ENCODE measurements at regions not wholly inside any gene's neighbourhood (a gene's known extent, or its start where the extent isn't known, plus 50 kb on each side); places are given as distances from the start of the nearest gene placed in this dataset.

- peaks cover 0 to 4% of the 10 kb centered on the region in 2 donors for H3K9me3 ChIP-seq (ENCODE audit: control insufficient read depth in 2 of 2, insufficient read depth in 1 of 2, low read length in 1 of 2)
- H3K27me3 ChIP-seq (ENCODE audit: control insufficient read depth in 2 of 2, insufficient read depth in 1 of 2, low read length in 1 of 2) = peaks cover 51 to 75% of the 10 kb centered on the region in 2 donors
- 85% methylated on average over 13 of the region's 13 CpGs for WGBS
- peaks cover 5 to 8% of the 10 kb centered on the region in 2 donors for H3K4me1 ChIP-seq (ENCODE audit: control insufficient read depth in 2 of 2, insufficient read depth in 2 of 2, low read length in 2 of 2)
- no peaks in the 10 kb centered on the region for H3K36me3 ChIP-seq (ENCODE audit: control insufficient read depth in 2 of 2, insufficient read depth in 2 of 2, low read length in 1 of 2)
- no peak for DNase-seq (ENCODE audit: low read depth in 6 of 9, low spot score in 9 of 9)
- no peak overlapping the region for H3K27ac ChIP-seq (ENCODE audit: low read depth in 1 of 2, low read length in 1 of 2)
- H3K4me3 ChIP-seq (ENCODE audit: low read length in 2 of 2) = no peak overlapping the region
Observed at GRCh38 chr13:99894105-99894839, 77.3 kb downstream of the ZIC5 start.

GRCh38 chr13:99893567-99893966 is 78.0 kb downstream of the ZIC5 start:
- H3K4me3 ChIP-seq (ENCODE audit: low read length in 2 of 2) = no peak overlapping the region

GRCh38 chr13:99892866-99893504 is 78.6 kb downstream of the ZIC5 start:
- peaks cover 5 to 8% of the 10 kb centered on the region in 2 donors for H3K4me1 ChIP-seq (ENCODE audit: control insufficient read depth in 2 of 2, insufficient read depth in 2 of 2, low read length in 2 of 2)

More at GRCh38 chr13:99893567-99893966, 78.0 kb downstream of the ZIC5 start:
- 90% methylated on average over 9 of the region's 9 CpGs for WGBS
- H3K4me1 ChIP-seq (ENCODE audit: control insufficient read depth in 2 of 2, insufficient read depth in 2 of 2, low read length in 2 of 2) = peaks cover 5 to 8% of the 10 kb centered on the region in 2 donors
- H3K36me3 ChIP-seq (ENCODE audit: control insufficient read depth in 2 of 2, insufficient read depth in 2 of 2, low read length in 1 of 2) = no peaks in the 10 kb centered on the region
- peaks cover 0 to 4% of the 10 kb centered on the region in 2 donors for H3K9me3 ChIP-seq (ENCODE audit: control insufficient read depth in 2 of 2, insufficient read depth in 1 of 2, low read length in 1 of 2)
- peaks cover 51 to 68% of the 10 kb centered on the region in 2 donors for H3K27me3 ChIP-seq (ENCODE audit: control insufficient read depth in 2 of 2, insufficient read depth in 1 of 2, low read length in 1 of 2)
- no peak overlapping the region for H3K27ac ChIP-seq (ENCODE audit: low read depth in 1 of 2, low read length in 1 of 2)
- no peak for DNase-seq (ENCODE audit: low read depth in 6 of 9, low spot score in 9 of 9)

GRCh38 chr13:99892196-99892613 is 79.4 kb downstream of the ZIC5 start:
- no peak for DNase-seq (ENCODE audit: low read depth in 6 of 9, low spot score in 9 of 9)
- WGBS = 94% methylated on average over 8 of the region's 8 CpGs
- no peak overlapping the region for H3K27ac ChIP-seq (ENCODE audit: low read depth in 1 of 2, low read length in 1 of 2)

More at GRCh38 chr13:99892866-99893504, 78.6 kb downstream of the ZIC5 start:
- Histone ChIP-seq H3K27ac (ENCODE audit: low read depth in 1 of 2, low read length in 1 of 2) (no peak overlapping the region), H3K36me3 (ENCODE audit: control insufficient read depth in 2 of 2, insufficient read depth in 2 of 2, low read length in 1 of 2) (no peaks in the 10 kb centered on the region), H3K27me3 (ENCODE audit: control insufficient read depth in 2 of 2, insufficient read depth in 1 of 2, low read length in 1 of 2) (peaks cover 47 to 62% of the 10 kb centered on the region in 2 donors), H3K4me3 (ENCODE audit: low read length in 2 of 2) (no peak overlapping the region), H3K9me3 (ENCODE audit: control insufficient read depth in 2 of 2, insufficient read depth in 1 of 2, low read length in 1 of 2) (peaks cover 0 to 4% of the 10 kb centered on the region in 2 donors)
- DNase-seq (ENCODE audit: low read depth in 6 of 9, low spot score in 9 of 9) = no peak
- WGBS = 94% methylated on average over 17 of the region's 17 CpGs

GRCh38 chr13:99886706-99887105 is 84.9 kb downstream of the ZIC5 start:
- Histone ChIP-seq H3K36me3 (ENCODE audit: control insufficient read depth in 2 of 2, insufficient read depth in 2 of 2, low read length in 1 of 2) (no peaks in the 10 kb centered on the region), H3K9me3 (ENCODE audit: control insufficient read depth in 2 of 2, insufficient read depth in 1 of 2, low read length in 1 of 2) (no peaks in the 10 kb centered on the region), H3K4me1 (ENCODE audit: control insufficient read depth in 2 of 2, insufficient read depth in 2 of 2, low read length in 2 of 2) (no peaks in the 10 kb centered on the region), H3K27me3 (ENCODE audit: control insufficient read depth in 2 of 2, insufficient read depth in 1 of 2, low read length in 1 of 2) (peaks cover 0 to 2% of the 10 kb centered on the region in 2 donors), H3K27ac (ENCODE audit: low read depth in 1 of 2, low read length in 1 of 2) (no peak overlapping the region), H3K4me3 (ENCODE audit: low read length in 2 of 2) (no peak overlapping the region)
- 97% methylated on average over 4 of the region's 4 CpGs for WGBS
- no peak for DNase-seq (ENCODE audit: low read depth in 6 of 9, low spot score in 9 of 9)

More at GRCh38 chr13:99892196-99892613, 79.4 kb downstream of the ZIC5 start:
- Histone ChIP-seq H3K27me3 (ENCODE audit: control insufficient read depth in 2 of 2, insufficient read depth in 1 of 2, low read length in 1 of 2) (peaks cover 41 to 55% of the 10 kb centered on the region in 2 donors), H3K36me3 (ENCODE audit: control insufficient read depth in 2 of 2, insufficient read depth in 2 of 2, low read length in 1 of 2) (no peaks in the 10 kb centered on the region), H3K4me1 (ENCODE audit: control insufficient read depth in 2 of 2, insufficient read depth in 2 of 2, low read length in 2 of 2) (peaks cover 5 to 8% of the 10 kb centered on the region in 2 donors), H3K4me3 (ENCODE audit: low read length in 2 of 2) (no peak overlapping the region), H3K9me3 (ENCODE audit: control insufficient read depth in 2 of 2, insufficient read depth in 1 of 2, low read length in 1 of 2) (peaks cover 0 to 4% of the 10 kb centered on the region in 2 donors)

GRCh38 chr13:99884913-99885312 is 86.7 kb downstream of the ZIC5 start:
- Histone ChIP-seq H3K9me3 (ENCODE audit: control insufficient read depth in 2 of 2, insufficient read depth in 1 of 2, low read length in 1 of 2) (no peaks in the 10 kb centered on the region), H3K4me3 (ENCODE audit: low read length in 2 of 2) (no peak overlapping the region), H3K4me1 (ENCODE audit: control insufficient read depth in 2 of 2, insufficient read depth in 2 of 2, low read length in 2 of 2) (no peaks in the 10 kb centered on the region), H3K36me3 (ENCODE audit: control insufficient read depth in 2 of 2, insufficient read depth in 2 of 2, low read length in 1 of 2) (no peaks in the 10 kb centered on the region), H3K27ac (ENCODE audit: low read depth in 1 of 2, low read length in 1 of 2) (no peak overlapping the region), H3K27me3 (ENCODE audit: control insufficient read depth in 2 of 2, insufficient read depth in 1 of 2, low read length in 1 of 2) (peaks cover 0 to 2% of the 10 kb centered on the region in 2 donors)
- no peak for DNase-seq (ENCODE audit: low read depth in 6 of 9, low spot score in 9 of 9)
- WGBS = 82% methylated on average over 6 of the region's 6 CpGs

GRCh38 chr13:99883805-99884204 is 87.8 kb downstream of the ZIC5 start:
- no peaks in the 10 kb centered on the region for H3K9me3 ChIP-seq (ENCODE audit: control insufficient read depth in 2 of 2, insufficient read depth in 1 of 2, low read length in 1 of 2)
- H3K4me3 ChIP-seq (ENCODE audit: low read length in 2 of 2) = no peak overlapping the region
- H3K27ac ChIP-seq (ENCODE audit: low read depth in 1 of 2, low read length in 1 of 2) = no peak overlapping the region
- DNase-seq (ENCODE audit: low read depth in 6 of 9, low spot score in 9 of 9) = no peak
- WGBS = 95% methylated on average over 2 of the region's 2 CpGs
- no peaks in the 10 kb centered on the region for H3K36me3 ChIP-seq (ENCODE audit: control insufficient read depth in 2 of 2, insufficient read depth in 2 of 2, low read length in 1 of 2)
- no peaks in the 10 kb centered on the region for H3K4me1 ChIP-seq (ENCODE audit: control insufficient read depth in 2 of 2, insufficient read depth in 2 of 2, low read length in 2 of 2)
- H3K27me3 ChIP-seq (ENCODE audit: control insufficient read depth in 2 of 2, insufficient read depth in 1 of 2, low read length in 1 of 2) = no peaks in the 10 kb centered on the region

- no peaks in the 10 kb centered on the region for H3K4me1 ChIP-seq (ENCODE audit: control insufficient read depth in 2 of 2, insufficient read depth in 2 of 2, low read length in 2 of 2)
- H3K4me3 ChIP-seq (ENCODE audit: low read length in 2 of 2) = no peak overlapping the region
- no peak overlapping the region for H3K27ac ChIP-seq (ENCODE audit: low read depth in 1 of 2, low read length in 1 of 2)
- H3K27me3 ChIP-seq (ENCODE audit: control insufficient read depth in 2 of 2, insufficient read depth in 1 of 2, low read length in 1 of 2) = no peaks in the 10 kb centered on the region
- no peaks in the 10 kb centered on the region for H3K9me3 ChIP-seq (ENCODE audit: control insufficient read depth in 2 of 2, insufficient read depth in 1 of 2, low read length in 1 of 2)
- DNase-seq (ENCODE audit: low read depth in 6 of 9, low spot score in 9 of 9) = no peak
- H3K36me3 ChIP-seq (ENCODE audit: control insufficient read depth in 2 of 2, insufficient read depth in 2 of 2, low read length in 1 of 2) = no peaks in the 10 kb centered on the region
- WGBS = 89% methylated on average over 13 of the region's 13 CpGs
Observed at GRCh38 chr13:99878921-99879610, 92.5 kb downstream of the ZIC5 start.

GRCh38 chr13:99876651-99877050 is 94.9 kb downstream of the ZIC5 start:
- Histone ChIP-seq H3K9me3 (ENCODE audit: control insufficient read depth in 2 of 2, insufficient read depth in 1 of 2, low read length in 1 of 2) (no peaks in the 10 kb centered on the region), H3K4me3 (ENCODE audit: low read length in 2 of 2) (no peak overlapping the region), H3K36me3 (ENCODE audit: control insufficient read depth in 2 of 2, insufficient read depth in 2 of 2, low read length in 1 of 2) (no peaks in the 10 kb centered on the region), H3K27ac (ENCODE audit: low read depth in 1 of 2, low read length in 1 of 2) (no peak overlapping the region), H3K27me3 (ENCODE audit: control insufficient read depth in 2 of 2, insufficient read depth in 1 of 2, low read length in 1 of 2) (no peaks in the 10 kb centered on the region), H3K4me1 (ENCODE audit: control insufficient read depth in 2 of 2, insufficient read depth in 2 of 2, low read length in 2 of 2) (no peaks in the 10 kb centered on the region)
- WGBS = 96% methylated on average over 5 of the region's 5 CpGs
- no peak for DNase-seq (ENCODE audit: low read depth in 6 of 9, low spot score in 9 of 9)

Measured in thymus (tissue), 11 donors.